NCI-H82 treated with DMSO at 0.1 percent for 48 hours (cell line): ENCODE measurements at regions not wholly inside any gene's neighbourhood (a gene's known extent, or its start where the extent isn't known, plus 50 kb on each side); places are given as distances from the start of the nearest gene placed in this dataset.
A peak's percentile ranks its signal among the peaks of the same experiment; 100 is the strongest.

Experiments used
- DNase-seq: peaks from one replicate; lab custom pipeline; 2025; ENCODE audit not compliant: unreplicated experiment; lab: John Stamatoyannopoulos, UW

DNA sequence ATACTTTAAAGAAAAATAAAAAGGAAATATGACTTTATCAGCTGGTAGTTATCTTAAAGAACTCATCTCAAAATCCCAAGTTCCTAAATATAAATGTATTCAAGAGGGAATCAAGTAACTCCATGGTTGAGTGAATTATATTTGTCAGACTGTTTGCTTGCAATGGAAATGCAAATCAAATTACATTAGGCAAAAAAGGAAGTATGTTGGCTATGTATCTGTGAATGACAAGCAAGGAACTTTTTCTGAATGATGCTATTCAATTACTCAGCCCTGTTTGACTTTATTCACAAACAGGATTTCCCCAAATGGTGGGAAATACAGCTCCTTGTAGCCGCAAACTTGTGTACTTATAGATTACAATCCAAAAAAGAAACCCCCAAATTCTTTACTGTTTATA is 309.1 kb downstream of the ARL6IP6 start:
- no peak for DNase-seq

DNA sequence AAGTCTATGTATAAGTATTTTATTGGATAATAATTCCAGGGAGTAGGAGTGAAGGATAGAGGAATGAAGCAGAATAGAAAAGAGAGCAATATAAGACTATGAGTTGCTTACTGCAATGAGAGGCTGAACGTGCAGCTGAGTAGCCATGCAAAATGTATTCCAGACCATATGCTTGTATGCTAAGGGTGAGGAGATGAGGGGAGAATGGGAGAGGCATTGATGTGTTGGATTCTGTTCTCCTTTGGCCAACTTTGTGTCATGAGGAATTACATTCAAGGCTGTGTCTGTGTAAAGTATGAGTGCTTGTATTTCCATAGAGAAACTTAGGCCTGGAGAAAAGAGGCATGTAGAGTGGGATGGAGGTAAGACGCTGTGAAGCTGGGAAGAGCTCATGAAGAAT is 301.8 kb downstream of the ARL6IP6 start:
- no peak for DNase-seq

GRCh38 chr2:153005071-153005730 is 286.8 kb downstream of the ARL6IP6 start:
- DNase-seq, result no peak

DNA sequence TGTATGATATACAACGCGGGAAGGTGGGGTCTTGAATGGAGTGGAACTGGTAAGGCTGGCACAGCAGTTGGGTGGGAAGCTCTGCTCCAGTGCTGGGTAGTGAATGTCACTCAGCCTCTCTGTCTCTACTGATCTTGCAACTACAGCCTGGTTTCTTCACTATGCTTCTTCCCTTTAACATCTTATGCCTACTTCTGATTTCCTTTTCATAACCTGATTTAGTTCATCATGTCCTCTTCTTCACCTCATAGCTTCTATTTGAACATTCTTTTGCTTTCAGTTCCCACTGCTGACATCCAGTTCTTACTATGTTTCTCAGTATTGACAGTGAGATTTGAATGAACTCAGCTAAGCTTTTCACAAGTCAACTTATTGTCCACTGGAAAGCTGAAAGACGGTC is 286.2 kb downstream of the ARL6IP6 start:
- no peak for DNase-seq

GRCh38 chr2:152974146-152974545 is 255.7 kb downstream of the ARL6IP6 start:
- DNase-seq, result no peak

GRCh38 chr2:152971685-152972084 is 253.3 kb downstream of the ARL6IP6 start:
- DNase-seq, result no peak

DNA sequence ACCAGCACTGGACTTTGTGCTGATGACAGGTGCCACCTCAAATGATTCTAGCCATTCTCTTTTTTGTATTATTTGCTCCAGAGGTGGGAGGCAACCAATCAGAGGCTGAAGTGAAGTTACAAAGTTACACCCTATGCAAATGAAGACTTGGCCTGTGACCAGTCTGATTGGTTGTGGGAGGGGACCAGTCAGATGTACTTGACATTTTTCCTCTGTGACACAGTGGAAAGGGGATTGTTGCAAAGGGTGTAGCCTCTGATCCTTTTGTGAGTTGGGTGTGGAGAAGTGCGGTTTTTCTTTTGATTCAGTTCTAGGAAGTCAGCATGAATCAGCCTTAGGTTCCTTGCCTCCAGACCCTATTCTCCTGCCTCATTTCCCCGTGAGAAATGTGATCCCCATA is 244.0 kb downstream of the ARL6IP6 start:
- no peak for DNase-seq

GRCh38 chr2:152961351-152961750 is 242.9 kb downstream of the ARL6IP6 start:
- no peak for DNase-seq

GRCh38 chr2:152950126-152950525 is 231.7 kb downstream of the ARL6IP6 start:
- no peak for DNase-seq

DNA sequence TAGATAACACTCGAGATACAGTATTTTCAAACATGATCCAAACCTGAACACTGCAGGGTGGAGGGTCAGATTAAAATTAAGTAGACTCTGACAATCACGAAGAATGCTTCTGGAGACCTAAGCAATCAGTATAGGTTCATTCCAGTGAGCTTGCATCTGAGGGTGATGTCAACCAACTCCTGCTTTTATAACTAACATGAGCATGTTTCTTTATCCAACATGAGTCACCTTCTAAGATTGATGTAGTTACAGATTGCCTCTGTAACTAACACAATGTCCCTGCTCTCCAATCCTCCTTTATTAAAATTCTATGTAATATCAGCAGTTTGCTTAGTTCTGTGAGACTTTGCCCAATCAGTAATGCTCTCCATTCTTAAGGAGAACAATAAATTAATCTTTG is 225.7 kb downstream of the ARL6IP6 start:
- no peak for DNase-seq

DNA sequence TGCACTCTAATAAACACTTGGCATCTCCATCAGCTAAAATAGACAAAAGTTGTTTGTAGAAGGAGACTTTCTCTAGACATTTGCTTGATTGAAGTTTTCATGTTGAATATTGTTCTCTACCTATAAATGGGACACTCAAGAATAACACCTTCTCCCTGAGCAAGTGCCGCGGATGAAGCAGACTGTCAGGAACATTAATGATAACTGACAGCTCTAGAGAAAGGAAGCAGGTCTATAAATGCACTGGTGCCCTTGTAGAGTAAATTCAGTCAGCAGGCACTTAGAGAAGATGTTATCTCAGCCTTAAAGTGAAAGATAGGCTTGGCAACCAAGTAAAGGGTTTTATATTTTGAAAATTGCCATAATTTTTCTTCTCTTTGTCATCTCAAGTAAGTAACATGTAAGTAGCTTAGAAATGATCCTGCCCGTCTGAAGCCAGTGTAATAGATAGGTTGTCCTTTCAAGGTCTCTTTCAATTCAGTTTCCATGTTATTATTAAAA is 224.6 kb downstream of the ARL6IP6 start:
- no peak for DNase-seq

- DNase-seq, result peak; percentile 21
These were observed 212.1 kb downstream of the ARL6IP6 start for GRCh38 chr2:152930501-152930900.

DNA sequence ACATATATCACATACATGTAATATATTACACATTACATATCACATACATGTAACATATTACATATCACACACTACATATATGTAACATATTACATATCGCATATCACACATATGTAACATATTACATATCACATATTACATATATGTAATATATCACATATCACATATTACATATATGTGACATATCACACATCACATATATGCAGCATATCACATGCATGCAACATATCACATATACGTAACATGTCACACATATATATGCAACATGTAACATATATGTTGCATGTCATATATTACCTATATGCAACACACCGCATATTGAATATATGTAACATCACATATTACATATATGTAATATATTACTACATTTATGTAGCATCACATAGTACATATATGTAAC is 211.2 kb downstream of the ARL6IP6 start:
- no peak for DNase-seq

DNA sequence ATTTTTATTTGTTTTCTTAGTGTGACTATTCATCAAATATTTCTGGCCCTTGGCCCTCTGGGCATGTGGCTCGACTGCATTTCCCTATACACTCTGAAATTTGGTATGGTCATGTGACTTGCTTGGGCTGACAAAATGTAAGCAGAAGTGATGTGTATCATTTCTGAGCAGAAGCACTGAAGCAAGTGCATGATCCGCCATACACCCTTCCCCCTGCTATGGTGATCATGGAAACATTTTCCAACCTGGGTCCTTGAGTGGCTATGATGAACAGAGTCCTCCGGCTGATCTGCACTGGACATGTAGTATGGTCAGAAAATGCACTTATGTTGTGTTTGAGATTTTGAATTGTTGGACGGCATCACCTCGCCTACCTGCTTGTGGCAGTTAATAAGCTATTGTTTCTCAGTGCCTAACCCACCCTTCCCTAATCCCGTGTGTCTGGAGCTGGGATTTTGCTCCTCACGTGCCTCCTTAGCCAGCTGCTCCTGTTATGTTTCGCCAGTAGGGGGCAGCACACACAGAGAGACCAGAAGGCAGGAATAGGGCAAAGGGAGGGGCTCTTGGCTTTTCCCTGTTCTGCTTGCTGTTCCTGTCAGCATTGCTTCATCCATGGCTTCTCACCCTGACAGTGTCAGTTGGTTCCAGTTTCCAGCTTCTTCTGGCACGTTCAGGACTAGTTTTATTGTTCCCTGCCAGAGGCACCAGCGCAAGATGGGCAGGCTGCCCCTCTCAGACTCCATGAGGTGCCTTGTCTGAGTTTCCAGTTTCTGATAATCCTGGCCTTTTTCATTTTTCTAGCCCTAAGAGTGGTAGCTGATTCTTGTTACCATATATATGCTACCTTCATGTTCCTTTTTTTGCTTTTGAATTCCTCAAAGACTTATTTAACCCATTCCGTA is 207.4 kb downstream of the ARL6IP6 start:
- peak; percentile 88 for DNase-seq

- no peak for DNase-seq
These were observed 206.3 kb downstream of the ARL6IP6 start for GRCh38 chr2:152924722-152925121.

GRCh38 chr2:152924219-152924618 is 205.8 kb downstream of the ARL6IP6 start:
- DNase-seq, result no peak

DNA sequence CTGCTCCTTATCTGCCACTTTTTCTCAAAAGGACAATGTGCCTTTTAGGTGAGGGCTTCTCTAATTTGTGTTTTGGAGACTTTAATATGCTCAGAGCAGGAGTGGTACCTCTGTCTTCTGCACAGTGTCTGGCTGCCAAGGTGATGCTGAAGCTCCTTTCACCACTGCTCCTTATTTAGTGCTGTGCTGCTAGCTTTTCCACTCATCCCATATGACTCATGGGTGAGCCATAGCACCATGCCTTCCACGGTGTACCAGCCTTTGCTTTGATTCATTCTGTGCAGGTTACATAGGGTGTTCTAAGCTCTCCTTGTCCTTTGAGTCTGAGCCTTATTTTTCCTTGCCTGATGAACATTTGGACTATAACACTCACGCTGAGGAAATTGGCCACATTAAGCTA is 202.4 kb downstream of the ARL6IP6 start:
- DNase-seq, result no peak

- no peak for DNase-seq
These were observed 192.6 kb downstream of the ARL6IP6 start for GRCh38 chr2:152910970-152911369.

GRCh38 chr2:152907046-152907445 is 188.6 kb downstream of the ARL6IP6 start:
- DNase-seq, result no peak

DNA sequence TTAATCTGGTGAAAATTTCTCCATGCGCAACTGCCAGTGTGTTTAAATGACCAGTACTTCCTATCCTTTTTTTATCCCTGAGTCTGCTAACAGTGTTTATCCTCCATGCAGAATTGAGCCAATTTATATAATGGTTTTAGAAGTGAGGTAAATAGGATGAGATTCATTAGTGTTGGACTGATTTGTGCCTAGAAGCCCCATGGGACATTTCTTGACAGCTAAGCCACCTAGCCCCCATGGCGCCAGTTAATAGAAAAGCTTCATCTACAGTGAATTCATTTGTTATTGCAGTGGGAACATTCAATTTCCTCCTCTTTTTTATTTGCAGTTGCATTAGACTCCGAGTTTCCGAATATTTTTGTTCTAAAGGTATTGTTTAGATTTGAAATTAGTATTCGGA is 175.6 kb downstream of the ARL6IP6 start:
- peak; percentile 96 for DNase-seq

- no peak for DNase-seq
These were observed 172.3 kb downstream of the ARL6IP6 start for GRCh38 chr2:152890736-152891135.

DNA sequence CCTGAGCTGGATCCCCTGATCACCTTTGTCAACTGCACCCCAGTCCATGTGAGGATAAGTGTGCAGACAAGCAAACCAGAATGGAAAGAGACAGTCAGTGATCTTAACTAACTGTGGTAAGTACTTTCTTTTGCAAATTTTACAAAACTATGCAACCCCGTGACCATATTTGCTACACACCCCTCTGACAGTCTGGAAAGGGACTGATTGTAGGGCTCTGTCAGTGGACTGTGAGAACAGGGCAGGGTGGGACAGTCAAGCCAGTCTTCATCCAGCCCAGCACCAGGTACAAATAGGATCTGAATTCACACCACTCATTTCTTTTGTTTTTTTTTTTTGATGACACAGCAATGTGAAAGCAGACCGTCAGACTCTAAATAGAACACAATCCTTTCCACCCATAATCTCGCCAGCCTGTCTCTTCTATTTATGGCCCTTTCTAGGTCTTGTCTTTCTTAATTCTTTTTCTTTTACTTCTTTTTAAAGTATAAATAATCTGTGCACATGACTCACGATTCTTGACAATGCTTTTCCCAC is 165.6 kb downstream of the ARL6IP6 start:
- no peak for DNase-seq
